Right lung (tissue), 2 donors: ENCODE measurements at regions not wholly inside any gene's neighbourhood (a gene's known extent, or its start where the extent isn't known, plus 50 kb on each side); places are given as distances from the start of the nearest gene placed in this dataset.
"Not testable (repeated sequence)": the region's sequence is repeated elsewhere in the genome, so short reads cannot be mapped to it uniquely, and the experiment has no call there.

ENCODE experiments used
- DNase-seq, 2 donors: peaks; one replicate each; pipeline ENCODE4 v3.0.0-alpha.2; 2013

- DNase-seq = not testable (repeated sequence)
Measured at GRCh38 chr11:67804435-67805252, 130.2 kb upstream of the ALDH3B2 start.

- not testable (repeated sequence) for DNase-seq
Measured at GRCh38 chr11:67803519-67803918, 129.1 kb upstream of the ALDH3B2 start.

GRCh38 chr11:67803055-67803454 is 128.6 kb upstream of the ALDH3B2 start:
- DNase-seq = not testable (repeated sequence)

- not testable (repeated sequence) for DNase-seq
Measured at GRCh38 chr11:67802623-67803022, 128.2 kb upstream of the ALDH3B2 start.

GRCh38 chr11:67801397-67801796 is 127.0 kb upstream of the ALDH3B2 start:
- DNase-seq = not testable (repeated sequence)

GRCh38 chr11:67800591-67800990 is 126.2 kb upstream of the ALDH3B2 start:
- not testable (repeated sequence) for DNase-seq

GRCh38 chr11:67799808-67800207 is 125.4 kb upstream of the ALDH3B2 start:
- not testable (repeated sequence) for DNase-seq

GRCh38 chr11:67797726-67798521 is 123.5 kb upstream of the ALDH3B2 start:
- not testable (repeated sequence) for DNase-seq

GRCh38 chr11:67795746-67796145 is 121.3 kb upstream of the ALDH3B2 start:
- no peak for DNase-seq

GRCh38 chr11:67793750-67794149 is 119.3 kb upstream of the ALDH3B2 start:
- DNase-seq = not testable (repeated sequence)

GRCh38 chr11:67792273-67792990 is 118.0 kb upstream of the ALDH3B2 start:
- DNase-seq = not testable (repeated sequence)

GRCh38 chr11:67791598-67792170 is 117.3 kb upstream of the ALDH3B2 start:
- DNase-seq = not testable (repeated sequence)

- not testable (repeated sequence) for DNase-seq
Measured at GRCh38 chr11:67788341-67788695, 113.9 kb upstream of the ALDH3B2 start.

- DNase-seq = not testable (repeated sequence)
Measured at GRCh38 chr11:67787681-67788340, 113.4 kb upstream of the ALDH3B2 start.

GRCh38 chr11:67781967-67782366 is 107.5 kb upstream of the ALDH3B2 start:
- not testable (repeated sequence) for DNase-seq

GRCh38 chr11:67781506-67781905 is 107.1 kb upstream of the ALDH3B2 start:
- DNase-seq = not testable (repeated sequence)

- DNase-seq = no peak
Measured at GRCh38 chr11:67780056-67780455, 105.6 kb upstream of the ALDH3B2 start.

GRCh38 chr11:67779189-67779875 is 104.9 kb upstream of the ALDH3B2 start:
- DNase-seq = not testable (repeated sequence)

GRCh38 chr11:67776852-67777520 is 102.6 kb upstream of the ALDH3B2 start:
- DNase-seq = no peak

GRCh38 chr11:67774175-67774574 is 99.8 kb upstream of the ALDH3B2 start:
- not testable (repeated sequence) for DNase-seq
